IgD-negative memory B cell (primary cell): ENCODE measurements at regions not wholly inside any gene's neighbourhood (a gene's known extent, or its start where the extent isn't known, plus 50 kb on each side); places are given as distances from the start of the nearest gene placed in this dataset.
"Not testable (repeated sequence)": the region's sequence is repeated elsewhere in the genome, so short reads cannot be mapped to it uniquely, and the experiment has no call there.

ENCODE experiments used
- H3K27ac Mint-ChIP-seq, 3 donors: one replicate each; pipeline ENCODE4 v1.8.0; 2020 to 2022; ENCODE audit warnings: mild to moderate bottlenecking in 3 of 3, mixed read lengths in 3 of 3, moderate library complexity in 1 of 3
- H3K27me3 Mint-ChIP-seq: one replicate; pipeline ENCODE4 v1.8.0; 2021; ENCODE audit warnings: mixed read lengths
- H3K36me3 Mint-ChIP-seq: one replicate; pipeline ENCODE4 v1.8.0; 2020; ENCODE audit warnings: mild to moderate bottlenecking, mixed read lengths
- H3K4me1 Mint-ChIP-seq, 3 donors: one replicate each; pipeline ENCODE4 v1.8.0; 2020 to 2022; ENCODE audit warnings: mixed read lengths in 3 of 3, mild to moderate bottlenecking in 1 of 3
- H3K4me3 Mint-ChIP-seq, 4 donors: one replicate each; pipeline ENCODE4 v1.8.0; 2020 to 2022; ENCODE audit warnings: mild to moderate bottlenecking in 4 of 4, mixed read lengths in 4 of 4, moderate library complexity in 3 of 4
- H3K9me3 Mint-ChIP-seq, 3 donors: one replicate each; pipeline ENCODE4 v1.8.0; 2020 to 2021; ENCODE audit warnings: mixed read lengths in 3 of 3, mild to moderate bottlenecking in 1 of 3

GRCh38 chr16:88128556-88128955 is 177.3 kb downstream of the BANP start:
- Mint-ChIP-seq H3K27ac (no peak overlapping the region), H3K27me3 (peaks cover 3% of the 10 kb centered on the region), H3K4me1 (no peaks in the 10 kb centered on the region), H3K9me3 (no peaks in the 10 kb centered on the region), H3K4me3 (no peak overlapping the region), H3K36me3 (no peaks in the 10 kb centered on the region)

GRCh38 chr16:88129133-88129532 is 177.9 kb downstream of the BANP start:
- H3K36me3 Mint-ChIP-seq, H3K27me3 Mint-ChIP-seq, H3K9me3 Mint-ChIP-seq, H3K4me3 Mint-ChIP-seq, H3K4me1 Mint-ChIP-seq, H3K27ac Mint-ChIP-seq: not testable (repeated sequence)

GRCh38 chr16:88130016-88130415 is 178.8 kb downstream of the BANP start:
- Mint-ChIP-seq H3K36me3 (no peaks in the 10 kb centered on the region), H3K9me3 (no peaks in the 10 kb centered on the region), H3K4me3 (no peak overlapping the region), H3K27me3 (peaks cover 3% of the 10 kb centered on the region), H3K27ac (no peak overlapping the region), H3K4me1 (no peaks in the 10 kb centered on the region)

- Mint-ChIP-seq H3K36me3 (no peaks in the 10 kb centered on the region), H3K4me1 (no peaks in the 10 kb centered on the region), H3K27me3 (peaks cover 3% of the 10 kb centered on the region), H3K4me3 (no peak overlapping the region), H3K9me3 (no peaks in the 10 kb centered on the region), H3K27ac (peak overlapping the region in 1 of 3 donors; percentile 12)
These were observed 179.4 kb downstream of the BANP start for GRCh38 chr16:88130681-88131080.

GRCh38 chr16:88131256-88131655 is 180.0 kb downstream of the BANP start:
- Mint-ChIP-seq H3K27ac (peak overlapping the region in 1 of 3 donors; percentile 12), H3K36me3 (no peaks in the 10 kb centered on the region), H3K27me3 (peaks cover 3% of the 10 kb centered on the region), H3K4me1 (no peaks in the 10 kb centered on the region), H3K9me3 (no peaks in the 10 kb centered on the region), H3K4me3 (no peak overlapping the region)

- Mint-ChIP-seq H3K36me3 (no peaks in the 10 kb centered on the region), H3K4me3 (no peak overlapping the region), H3K27ac (no peak overlapping the region), H3K27me3 (peaks cover 3% of the 10 kb centered on the region), H3K4me1 (no peaks in the 10 kb centered on the region), H3K9me3 (no peaks in the 10 kb centered on the region)
These were observed 180.7 kb downstream of the BANP start for GRCh38 chr16:88131966-88132365.

- Mint-ChIP-seq H3K36me3 (peaks cover 3% of the 10 kb centered on the region), H3K4me1 (no peaks in the 10 kb centered on the region), H3K27me3 (peaks cover 3% of the 10 kb centered on the region), H3K9me3 (peaks cover 4 to 5% (median 4%) of the 10 kb centered on the region in 3 donors), H3K4me3 (no peak overlapping the region), H3K27ac (no peak overlapping the region)
These were observed 181.7 kb downstream of the BANP start for GRCh38 chr16:88132836-88133506.

GRCh38 chr16:88133507-88133843 is 182.2 kb downstream of the BANP start:
- Mint-ChIP-seq H3K4me1 (no peaks in the 10 kb centered on the region), H3K27ac (no peak overlapping the region), H3K27me3 (peaks cover 3% of the 10 kb centered on the region), H3K4me3 (no peak overlapping the region), H3K36me3 (peaks cover 3% of the 10 kb centered on the region), H3K9me3 (peaks cover 4 to 9% (median 5%) of the 10 kb centered on the region in 3 donors)

- H3K27ac Mint-ChIP-seq, H3K4me1 Mint-ChIP-seq, H3K4me3 Mint-ChIP-seq, H3K36me3 Mint-ChIP-seq, H3K27me3 Mint-ChIP-seq: not testable (repeated sequence)
- peaks cover 4 to 14% (median 6%) of the 10 kb centered on the region in 3 donors for H3K9me3 Mint-ChIP-seq
These were observed 183.1 kb downstream of the BANP start for GRCh38 chr16:88134172-88134898.

- H3K4me1 Mint-ChIP-seq, H3K27ac Mint-ChIP-seq, H3K27me3 Mint-ChIP-seq, H3K36me3 Mint-ChIP-seq: not testable (repeated sequence)
- peak overlapping the region in 1 of 4 donors; percentile 58 for H3K4me3 Mint-ChIP-seq
- H3K9me3 Mint-ChIP-seq: peaks cover 4 to 14% (median 6%) of the 10 kb centered on the region in 3 donors
These were observed 183.9 kb downstream of the BANP start for GRCh38 chr16:88134899-88135682.

GRCh38 chr16:88136211-88136713 is 185.0 kb downstream of the BANP start:
- not testable (repeated sequence) for H3K27ac Mint-ChIP-seq, H3K36me3 Mint-ChIP-seq, H3K4me3 Mint-ChIP-seq, H3K4me1 Mint-ChIP-seq, H3K27me3 Mint-ChIP-seq
- peaks cover 4 to 14% (median 6%) of the 10 kb centered on the region in 3 donors for H3K9me3 Mint-ChIP-seq

GRCh38 chr16:88136939-88137338 is 185.7 kb downstream of the BANP start:
- H3K36me3 Mint-ChIP-seq, H3K4me3 Mint-ChIP-seq, H3K27me3 Mint-ChIP-seq, H3K27ac Mint-ChIP-seq, H3K4me1 Mint-ChIP-seq: not testable (repeated sequence)
- peaks cover 4 to 14% (median 6%) of the 10 kb centered on the region in 3 donors for H3K9me3 Mint-ChIP-seq

GRCh38 chr16:88139141-88139540 is 187.9 kb downstream of the BANP start:
- not testable (repeated sequence) for H3K4me1 Mint-ChIP-seq, H3K27ac Mint-ChIP-seq, H3K36me3 Mint-ChIP-seq, H3K4me3 Mint-ChIP-seq, H3K27me3 Mint-ChIP-seq
- H3K9me3 Mint-ChIP-seq: peaks cover 4 to 14% (median 6%) of the 10 kb centered on the region in 3 donors

- H3K9me3 Mint-ChIP-seq: peaks cover 4 to 14% (median 6%) of the 10 kb centered on the region in 3 donors
- not testable (repeated sequence) for H3K27ac Mint-ChIP-seq, H3K4me3 Mint-ChIP-seq, H3K4me1 Mint-ChIP-seq, H3K36me3 Mint-ChIP-seq, H3K27me3 Mint-ChIP-seq
These were observed 189.0 kb downstream of the BANP start for GRCh38 chr16:88140195-88140594.

- H3K9me3 Mint-ChIP-seq: peaks cover 4 to 14% (median 6%) of the 10 kb centered on the region in 3 donors
- peaks cover 3% of the 10 kb centered on the region for H3K36me3 Mint-ChIP-seq
- H3K4me3 Mint-ChIP-seq: no peak overlapping the region
- H3K4me1 Mint-ChIP-seq: no peaks in the 10 kb centered on the region
- H3K27me3 Mint-ChIP-seq: peaks cover 2% of the 10 kb centered on the region
- H3K27ac Mint-ChIP-seq: no peak overlapping the region
These were observed 190.3 kb downstream of the BANP start for GRCh38 chr16:88141580-88141979.
